22Rv1 (cell line): ENCODE measurements at regions not wholly inside any gene's neighbourhood (a gene's known extent, or its start where the extent isn't known, plus 50 kb on each side); places are given as distances from the start of the nearest gene placed in this dataset.

Source experiments
- CTCF ChIP-seq: fragments of 450-650 bp; IDR thresholded peaks from 2 replicates; pipeline ENCODE4 v1.5.1; 2017; ENCODE audit warnings: mild to moderate bottlenecking
- ZFX ChIP-seq: fragments of 450-650 bp; IDR thresholded peaks from 2 replicates; pipeline ENCODE4 v1.6.1; 2017; ENCODE audit warnings: antibody characterized with exemption, borderline replicate concordance

GRCh38 chr21:18722193-18722592 lies 318.6 kb upstream of the TMPRSS15 start:
- TF ChIP-seq CTCF (no peak), ZFX (no peak)
